ENCODE measurements at regions not wholly inside any gene's neighbourhood (a gene's known extent, or its start where the extent isn't known, plus 50 kb on each side); places are given as distances from the start of the nearest gene placed in this dataset.
"Not testable (repeated sequence)": the region's sequence is repeated elsewhere in the genome, so short reads cannot be mapped to it uniquely, and the experiment has no call there.

- DNase-seq: no peak
These were observed 812.7 kb downstream of the PLA2G4A start for GRCh38 chr1:187641463-187641862.

GRCh38 chr1:187641907-187642306 lies 813.2 kb downstream of the PLA2G4A start:
- no peak for DNase-seq

- no peak for DNase-seq
These were observed 816.9 kb downstream of the PLA2G4A start for GRCh38 chr1:187645651-187646050.

GRCh38 chr1:187646536-187647107 lies 817.9 kb downstream of the PLA2G4A start:
- DNase-seq: no peak

- DNase-seq: no peak
These were observed 819.3 kb downstream of the PLA2G4A start for GRCh38 chr1:187648091-187648490.

- DNase-seq: no peak
These were observed 825.9 kb downstream of the PLA2G4A start for GRCh38 chr1:187654635-187655034.

- no peak for DNase-seq
These were observed 826.4 kb downstream of the PLA2G4A start for GRCh38 chr1:187655104-187655503.

- no peak for DNase-seq
These were observed 836.7 kb downstream of the PLA2G4A start for GRCh38 chr1:187665483-187665882.

GRCh38 chr1:187680823-187681222 lies 852.1 kb downstream of the PLA2G4A start:
- DNase-seq: no peak

- DNase-seq: no peak
These were observed 853.4 kb downstream of the PLA2G4A start for GRCh38 chr1:187682112-187682511.

GRCh38 chr1:187685333-187685732 lies 856.6 kb downstream of the PLA2G4A start:
- no peak for DNase-seq

- peak; percentile 67 for DNase-seq
These were observed 860.4 kb downstream of the PLA2G4A start for GRCh38 chr1:187689129-187689528.

GRCh38 chr1:187691439-187691838 lies 862.7 kb downstream of the PLA2G4A start:
- no peak for DNase-seq

- no peak for DNase-seq
These were observed 864.0 kb downstream of the PLA2G4A start for GRCh38 chr1:187692799-187693198.

GRCh38 chr1:187696073-187696472 lies 867.3 kb downstream of the PLA2G4A start:
- no peak for DNase-seq

- DNase-seq: not testable (repeated sequence)
These were observed 874.7 kb downstream of the PLA2G4A start for GRCh38 chr1:187703138-187704130.

GRCh38 chr1:187714470-187714869 lies 885.7 kb downstream of the PLA2G4A start:
- no peak for DNase-seq

- DNase-seq: no peak
These were observed 886.7 kb downstream of the PLA2G4A start for GRCh38 chr1:187715483-187715882.

GRCh38 chr1:187716160-187716559 lies 887.4 kb downstream of the PLA2G4A start:
- no peak for DNase-seq

- no peak for DNase-seq
These were observed 889.8 kb downstream of the PLA2G4A start for GRCh38 chr1:187718527-187718926.

GRCh38 chr1:187721216-187721615 lies 892.5 kb downstream of the PLA2G4A start:
- no peak for DNase-seq

- DNase-seq: no peak
These were observed 896.5 kb downstream of the PLA2G4A start for GRCh38 chr1:187725216-187725615.

- no peak for DNase-seq
These were observed 904.5 kb downstream of the PLA2G4A start for GRCh38 chr1:187733232-187733631.

- DNase-seq: no peak
These were observed 905.7 kb downstream of the PLA2G4A start for GRCh38 chr1:187734427-187734826.

Measured in DMS79 treated with DMSO at 0.1 percent for 48 hours (cell line).